H1 (cell line): ENCODE measurements at regions not wholly inside any gene's neighbourhood (a gene's known extent, or its start where the extent isn't known, plus 50 kb on each side); places are given as distances from the start of the nearest gene placed in this dataset.
"Not testable (repeated sequence)": the region's sequence is repeated elsewhere in the genome, so short reads cannot be mapped to it uniquely, and the experiment has no call there.

Source experiments
- CTCF ChIA-PET: fragments of 300-600 bp; sonication (Branson Sonifier 250); formaldehyde crosslinking; loops from one replicate; lab custom pipeline; 2021; ENCODE audit not compliant: partially characterized antibody; lab: Charles Lee
- POLR2A ChIA-PET: fragments of 300-600 bp; sonication (Branson Sonifier 250); formaldehyde crosslinking; loops from one replicate; lab custom pipeline; 2021; ENCODE audit warnings: inconsistent platforms; ENCODE audit not compliant: partially characterized antibody; lab: Charles Lee
- DNase-seq, 2 experiments: peaks; one replicate each; pipeline versions ENCODE4 v3.0.0 to v3.0.0-alpha.2; 2010 to 2022; ENCODE audit warnings: low spot score in 2 of 2, low read depth in 1 of 2, mixed read lengths in 1 of 2
- FAIRE-seq: peaks from 2 replicates; lab custom pipeline; 2011; peaks lifted over from hg19 to GRCh38; lab: Jason Lieb, UNC
- H2AFZ ChIP-seq: 2 replicates; pipeline ENCODE4 v1.8.1; 2012; ENCODE audit warnings: low read length, inconsistent platforms
- H2AK5ac ChIP-seq: 2 replicates; pipeline ENCODE4 v1.6.1; 2013; ENCODE audit warnings: low read depth, low read length
- H2BK120ac ChIP-seq: replicated peaks from 2 replicates; pipeline ENCODE3; 2013; ENCODE audit warnings: low read depth, low read length, inconsistent platforms
- H2BK12ac ChIP-seq: 2 replicates; pipeline ENCODE4 v1.6.1; 2013; ENCODE audit warnings: low read depth, low read length
- H2BK15ac ChIP-seq: 2 replicates; pipeline ENCODE4 v1.6.1; 2013; ENCODE audit warnings: low read length
- H2BK20ac ChIP-seq: 2 replicates; pipeline ENCODE4 v1.6.1; 2013; ENCODE audit warnings: low read length
- H2BK5ac ChIP-seq: 2 replicates; pipeline ENCODE4 v1.6.1; 2013; ENCODE audit warnings: low read depth, low read length
- H3K14ac ChIP-seq: 2 replicates; pipeline ENCODE4 v1.6.1; 2013; ENCODE audit warnings: inconsistent platforms; ENCODE audit not compliant: insufficient read length
- H3K18ac ChIP-seq: 2 replicates; pipeline ENCODE4 v1.6.1; 2013; ENCODE audit warnings: low read length; ENCODE audit errors: extremely low read depth
- H3K23ac ChIP-seq: 2 replicates; pipeline ENCODE4 v1.6.1; 2013; ENCODE audit warnings: inconsistent platforms; ENCODE audit not compliant: insufficient read length
- H3K23me2 ChIP-seq: 2 replicates; pipeline ENCODE4 v1.6.1; 2013; ENCODE audit warnings: low read depth, low read length
- H3K27ac ChIP-seq: 2 replicates; pipeline ENCODE4 v1.6.1; 2011; ENCODE audit warnings: low read depth, low read length, inconsistent platforms
- H3K27me3 ChIP-seq, 4 experiments: replicated peaks in 1 of 4; 1 replicate in 1 of 4; 2 replicates in 3 of 4; pipeline versions ENCODE4 v1.6.1 to v1.8.1; 2011 to 2013; ENCODE audit warnings: low read length in 3 of 4, mild to moderate bottlenecking in 3 of 4, inconsistent platforms in 2 of 4, mixed read lengths in 2 of 4, moderate library complexity in 1 of 4; ENCODE audit not compliant: control insufficient read depth in 3 of 4, insufficient read depth in 3 of 4; ENCODE audit errors: extremely low read depth in 1 of 4
- H3K36me3 ChIP-seq, 4 experiments: 2 replicates each; pipeline versions ENCODE4 v1.6.1 to v1.8.1; 2011 to 2013; ENCODE audit warnings: mild to moderate bottlenecking in 4 of 4, low read length in 3 of 4, moderate library complexity in 2 of 4, control low read depth in 1 of 4, inconsistent platforms in 1 of 4; ENCODE audit not compliant: insufficient read depth in 4 of 4, control insufficient read depth in 2 of 4
- H3K4ac ChIP-seq: replicated peaks from 2 replicates; pipeline ENCODE3; 2013; ENCODE audit warnings: low read length, low read depth, mixed read lengths, inconsistent platforms; ENCODE audit not compliant: insufficient read length
- H3K4me1 ChIP-seq, 4 experiments: replicated peaks in 1 of 4; 1 replicate in 1 of 4; 2 replicates in 3 of 4; pipeline versions ENCODE4 v1.6.1 to v1.8.1; 2011 to 2013; ENCODE audit warnings: low read length in 3 of 4, inconsistent platforms in 2 of 4, mixed read lengths in 1 of 4; ENCODE audit not compliant: insufficient read depth in 4 of 4, control insufficient read depth in 3 of 4
- H3K4me2 ChIP-seq, 2 experiments: 2 replicates each; pipeline versions ENCODE4 v1.6.1 to v1.8.1; 2011 to 2013; ENCODE audit warnings: low read depth in 2 of 2, low read length in 2 of 2, control low read depth in 1 of 2, inconsistent platforms in 1 of 2, mild to moderate bottlenecking in 1 of 2; ENCODE audit not compliant: insufficient read depth in 1 of 2
- H3K4me3 ChIP-seq, 4 experiments: fragments of 200-600, 300-600 bp in 1 of 4; sonication (generic), shearing (Covaris generic), sonication (Bioruptor Twin) in 1 of 4; 2 replicates each; pipeline versions ENCODE4 v1.5.1 to v1.8.1; 2011 to 2016; ENCODE audit warnings: low read length in 4 of 4, low read depth in 3 of 4, control low read depth in 2 of 4, inconsistent platforms in 2 of 4, mild to moderate bottlenecking in 2 of 4, mixed read lengths in 1 of 4, moderate library complexity in 1 of 4; ENCODE audit not compliant: insufficient read depth in 2 of 4; ENCODE audit errors: extremely low read depth in 1 of 4
- H3K56ac ChIP-seq: replicated peaks from 2 replicates; pipeline ENCODE3; 2013; ENCODE audit warnings: low read depth, mild to moderate bottlenecking, mixed read lengths, low read length, inconsistent platforms; ENCODE audit not compliant: insufficient read length
- H3K79me1 ChIP-seq: 2 replicates; pipeline ENCODE4 v1.6.1; 2013; ENCODE audit warnings: low read depth, low read length, control low read depth
- H3K79me2 ChIP-seq, 2 experiments: 2 replicates each; pipeline versions ENCODE4 v1.6.1 to v1.8.1; 2012 to 2013; ENCODE audit warnings: low read length in 2 of 2, mild to moderate bottlenecking in 2 of 2, inconsistent platforms in 1 of 2; ENCODE audit not compliant: insufficient read depth in 2 of 2, control insufficient read depth in 1 of 2
- H3K9ac ChIP-seq, 4 experiments: replicated peaks in 1 of 4; 1 replicate in 1 of 4; 2 replicates in 3 of 4; pipeline versions ENCODE4 v1.6.1 to v1.8.1; 2011 to 2013; ENCODE audit warnings: low read depth in 3 of 4, low read length in 3 of 4, control low read depth in 2 of 4, mild to moderate bottlenecking in 2 of 4, moderate library complexity in 2 of 4, inconsistent platforms in 1 of 4; ENCODE audit errors: extremely low read depth in 1 of 4
- H3K9me3 ChIP-seq, 2 experiments: 2 replicates each; pipeline versions ENCODE4 v1.6.1 to v1.8.1; 2012 to 2013; ENCODE audit warnings: mild to moderate bottlenecking in 2 of 2, moderate library complexity in 2 of 2, control low read depth in 1 of 2, inconsistent platforms in 1 of 2, low read depth in 1 of 2, low read length in 1 of 2, mixed read lengths in 1 of 2; ENCODE audit not compliant: insufficient read depth in 2 of 2
- H4K20me1 ChIP-seq, 2 experiments: replicated peaks in 1 of 2; 2 replicates each; pipeline versions ENCODE3 to v1.8.1; 2011 to 2013; ENCODE audit warnings: inconsistent platforms in 2 of 2, low read length in 2 of 2, mild to moderate bottlenecking in 1 of 2; ENCODE audit not compliant: insufficient read depth in 2 of 2, control insufficient read depth in 1 of 2
- H4K5ac ChIP-seq: 2 replicates; pipeline ENCODE4 v1.6.1; 2013; ENCODE audit warnings: low read length, low read depth, mixed read lengths, inconsistent platforms; ENCODE audit not compliant: insufficient read length
- H4K8ac ChIP-seq: 2 replicates; pipeline ENCODE4 v1.8.0; 2013; ENCODE audit warnings: mild to moderate bottlenecking, moderate library complexity, low read length, inconsistent platforms; ENCODE audit not compliant: insufficient read depth; ENCODE audit errors: extremely low read depth
- H4K91ac ChIP-seq: replicated peaks from 2 replicates; pipeline ENCODE3; 2013; ENCODE audit warnings: low read length, mixed read lengths, inconsistent platforms; ENCODE audit not compliant: insufficient read length
- WGBS, 2 experiments: shearing (Covaris generic) in 1 of 2; methylation state at CpG; one replicate each; pipeline versions ENCODE4 v1.1.6 to v1.1.7; 2013 to 2015; ENCODE audit warnings: low lambda C conversion rate in 2 of 2, mixed read lengths in 2 of 2, inconsistent platforms in 1 of 2, low coverage in 1 of 2, missing lambda C conversion rate in 1 of 2; ENCODE audit not compliant: insufficient replicate concordance in 2 of 2, insufficient coverage in 1 of 2, insufficient read length in 1 of 2; ENCODE audit errors: extremely low coverage in 1 of 2, missing lambda C conversion rate in 1 of 2; 5-methylcytosine and 5-hydroxymethylcytosine counted together

DNA sequence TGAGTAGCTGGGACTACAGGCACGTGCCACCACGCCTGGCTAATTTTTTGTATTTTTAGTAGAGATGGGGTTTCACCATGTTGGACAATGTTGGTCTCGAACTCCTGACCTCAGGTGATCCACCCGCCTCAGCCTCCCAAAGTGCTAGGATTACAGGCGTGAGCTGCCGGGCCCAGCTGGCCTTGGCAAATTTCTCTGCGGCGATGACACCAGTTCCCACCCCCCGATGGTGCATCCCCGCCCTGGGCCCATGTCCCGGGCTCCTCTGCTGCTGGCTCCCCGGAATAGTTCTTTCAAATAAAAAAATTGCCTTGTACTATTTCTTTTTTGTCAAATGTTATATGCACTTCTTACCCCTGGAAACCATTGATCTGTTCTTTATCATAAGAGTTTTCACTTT lies 171.5 kb upstream of the SPHKAP start:
- H2BK12ac ChIP-seq, H4K5ac ChIP-seq, H2BK20ac ChIP-seq, H3K4me2 ChIP-seq, H4K8ac ChIP-seq, H3K23me2 ChIP-seq, H3K79me1 ChIP-seq, H2BK5ac ChIP-seq, H4K91ac ChIP-seq, H2BK15ac ChIP-seq, H3K9ac ChIP-seq, DNase-seq, H3K18ac ChIP-seq, H2AK5ac ChIP-seq, H3K4ac ChIP-seq, FAIRE-seq, H2BK120ac ChIP-seq, H3K9me3 ChIP-seq, H3K4me1 ChIP-seq, H3K27ac ChIP-seq, POLR2A ChIA-PET, H3K4me3 ChIP-seq, H3K36me3 ChIP-seq, H4K20me1 ChIP-seq, H2AFZ ChIP-seq, H3K27me3 ChIP-seq, H3K14ac ChIP-seq, H3K79me2 ChIP-seq, H3K56ac ChIP-seq, H3K23ac ChIP-seq: not testable (repeated sequence)
- 93% methylated on average over 12 of the region's 12 CpGs; no CpG with 5 or more reads in 1 of the 2 experiments for WGBS, 2 experiments
- CTCF ChIA-PET, result interaction anchor here (1.7 kb wide), 1 partner anchor 328 kb away, joined by 3 read pairs; no protein-coding TSS in a partner anchor
